Spinal cord (tissue), 9 donors: ENCODE measurements at regions not wholly inside any gene's neighbourhood (a gene's known extent, or its start where the extent isn't known, plus 50 kb on each side); places are given as distances from the start of the nearest gene placed in this dataset.
A peak's percentile ranks its signal among the peaks of the same experiment; 100 is the strongest.

ENCODE experiments used
- DNase-seq, 6 donors: peaks; one replicate each; pipeline versions ENCODE4 v3.0.0 to v3.0.0-alpha.2; 2013 to 2015; ENCODE audit warnings: low spot score in 6 of 6, low read depth in 4 of 6
- H3K27ac ChIP-seq: one replicate; pipeline ENCODE4 v1.5.1; 2013; ENCODE audit warnings: low read depth, low read length, control low read depth
- H3K27me3 ChIP-seq: one replicate; pipeline ENCODE4 v1.6.1; 2013; ENCODE audit warnings: low read length; ENCODE audit not compliant: control insufficient read depth, insufficient read depth
- H3K36me3 ChIP-seq: one replicate; pipeline ENCODE4 v1.6.1; 2013; ENCODE audit warnings: low read length; ENCODE audit not compliant: control insufficient read depth, insufficient read depth
- H3K4me1 ChIP-seq: one replicate; pipeline ENCODE4 v1.6.1; 2013; ENCODE audit warnings: low read length; ENCODE audit not compliant: control insufficient read depth, insufficient read depth
- H3K4me3 ChIP-seq: one replicate; pipeline ENCODE4 v1.5.1; 2013; ENCODE audit warnings: low read depth, low read length, control low read depth
- H3K9me3 ChIP-seq: one replicate; pipeline ENCODE4 v1.6.1; 2013; ENCODE audit warnings: low read length; ENCODE audit not compliant: control insufficient read depth, insufficient read depth
- WGBS: methylation state at CpG from one replicate; pipeline ENCODE4 v1.1.5; 2013; ENCODE audit warnings: missing lambda C conversion rate; ENCODE audit not compliant: insufficient coverage; 5-methylcytosine and 5-hydroxymethylcytosine counted together
- donor health status: healthy.

GRCh38 chr7:86939197-86939814 lies 120.1 kb downstream of the ELAPOR2 start:
- Histone ChIP-seq H3K27me3 (no peaks in the 10 kb centered on the region), H3K27ac (no peak overlapping the region)

DNA sequence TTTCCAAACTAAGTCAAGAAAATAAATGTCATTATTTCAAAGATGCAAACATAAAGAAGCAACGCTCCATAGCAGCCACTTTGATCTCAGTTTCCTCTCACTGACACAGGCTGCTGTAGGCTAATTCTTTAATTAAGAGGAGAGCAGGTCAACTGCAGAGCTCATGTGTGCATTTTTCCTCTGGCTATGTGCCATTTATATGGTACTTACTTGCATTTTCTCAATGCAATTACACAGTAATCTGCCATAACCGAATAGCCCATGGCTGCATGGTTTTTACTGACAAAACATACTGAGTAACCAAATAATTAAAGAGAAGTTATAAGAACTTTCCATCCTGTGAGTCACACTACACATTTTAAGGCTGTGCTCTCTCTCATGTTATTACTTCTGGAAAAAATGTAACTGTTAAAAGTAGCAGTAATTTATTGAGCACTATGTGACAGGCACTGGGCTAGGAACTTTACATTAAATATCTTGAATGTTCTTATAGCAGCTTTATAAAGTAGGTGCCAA lies 122.0 kb downstream of the ELAPOR2 start:
- WGBS: no CpG with 5 or more reads among the region's 2 CpGs
- DNase-seq: peak in 1 of 6 donors; percentile 39
- no peak overlapping the region for H3K4me3 ChIP-seq
- no peaks in the 10 kb centered on the region for H3K4me1 ChIP-seq
- no peaks in the 10 kb centered on the region for H3K27me3 ChIP-seq
- H3K36me3 ChIP-seq: no peaks in the 10 kb centered on the region
- no peaks in the 10 kb centered on the region for H3K9me3 ChIP-seq
- H3K27ac ChIP-seq: no peak overlapping the region

More at GRCh38 chr7:86939197-86939814, 120.1 kb downstream of the ELAPOR2 start:
- no peak overlapping the region for H3K4me3 ChIP-seq
- peak; percentile 44 to 95 (median 64) for DNase-seq
- WGBS: 8% methylated on average over 2 of the region's 3 CpGs
- H3K4me1 ChIP-seq: no peaks in the 10 kb centered on the region
- no peaks in the 10 kb centered on the region for H3K9me3 ChIP-seq
- H3K36me3 ChIP-seq: no peaks in the 10 kb centered on the region

DNA sequence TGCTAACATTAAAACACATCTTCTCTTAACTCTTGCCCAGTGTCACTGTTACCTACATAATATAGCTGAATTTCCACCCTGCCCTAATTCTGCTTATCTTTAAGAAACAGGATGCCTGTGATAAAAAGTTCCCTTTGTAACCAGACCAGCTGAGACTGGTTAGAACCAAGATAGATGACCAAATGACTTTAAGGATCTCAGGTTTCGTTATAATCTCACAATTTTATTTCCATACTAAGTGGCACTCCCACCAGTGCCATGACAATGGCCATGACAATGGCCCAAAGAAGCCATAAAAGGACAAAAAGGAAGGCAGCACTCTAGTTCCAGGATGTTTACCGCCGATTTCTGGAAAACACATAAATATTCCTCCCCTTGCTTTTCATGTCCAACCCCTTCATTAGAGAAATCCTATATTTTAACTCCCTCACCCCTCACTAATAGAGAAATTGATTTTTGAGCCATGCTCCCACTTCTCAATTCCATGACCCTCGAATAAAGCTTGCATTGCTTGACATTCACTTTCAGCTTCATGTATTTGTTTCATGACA lies 126.1 kb downstream of the ELAPOR2 start:
- Histone ChIP-seq H3K27me3 (no peaks in the 10 kb centered on the region), H3K4me1 (no peaks in the 10 kb centered on the region), H3K4me3 (no peak overlapping the region), H3K27ac (no peak overlapping the region), H3K9me3 (no peaks in the 10 kb centered on the region), H3K36me3 (no peaks in the 10 kb centered on the region)
- WGBS: 65% methylated on average over 3 of the region's 4 CpGs
- DNase-seq: no peak

DNA sequence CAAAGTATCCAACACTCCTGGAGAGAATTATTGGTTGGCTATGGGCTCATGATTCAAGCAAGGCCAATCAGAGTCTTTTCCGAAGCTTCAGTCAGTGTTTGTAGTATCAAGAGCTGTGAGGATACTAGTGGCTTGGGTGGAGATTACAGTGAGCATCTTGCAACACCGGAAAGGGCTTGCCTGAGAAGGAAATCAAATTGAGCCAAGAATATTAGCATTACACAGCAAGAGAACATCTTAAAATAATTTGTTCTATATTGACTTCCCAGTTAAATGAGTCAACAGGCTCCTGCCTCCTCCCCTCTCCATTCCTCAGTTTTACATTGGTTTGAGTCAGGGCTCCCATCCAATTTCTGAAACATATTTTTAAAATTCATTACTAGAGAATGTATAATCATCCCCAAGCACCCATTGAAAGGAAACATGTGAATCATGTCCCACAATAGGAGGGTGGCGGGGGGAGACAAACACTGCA lies 127.4 kb downstream of the ELAPOR2 start:
- Histone ChIP-seq H3K27me3 (no peaks in the 10 kb centered on the region), H3K36me3 (no peaks in the 10 kb centered on the region), H3K9me3 (no peaks in the 10 kb centered on the region), H3K4me3 (no peak overlapping the region), H3K4me1 (no peaks in the 10 kb centered on the region), H3K27ac (no peak overlapping the region)
- WGBS: no CpG with 5 or more reads among the region's 3 CpGs
- DNase-seq: peak in 2 of 6 donors; percentile 10 to 54

GRCh38 chr7:86931439-86931838 lies 128.0 kb downstream of the ELAPOR2 start:
- Histone ChIP-seq H3K9me3 (no peaks in the 10 kb centered on the region), H3K4me3 (no peak overlapping the region), H3K4me1 (no peaks in the 10 kb centered on the region), H3K36me3 (no peaks in the 10 kb centered on the region), H3K27me3 (no peaks in the 10 kb centered on the region), H3K27ac (no peak overlapping the region)
- DNase-seq: no peak
- WGBS: 100% methylated on average over 1 of the region's 2 CpGs

DNA sequence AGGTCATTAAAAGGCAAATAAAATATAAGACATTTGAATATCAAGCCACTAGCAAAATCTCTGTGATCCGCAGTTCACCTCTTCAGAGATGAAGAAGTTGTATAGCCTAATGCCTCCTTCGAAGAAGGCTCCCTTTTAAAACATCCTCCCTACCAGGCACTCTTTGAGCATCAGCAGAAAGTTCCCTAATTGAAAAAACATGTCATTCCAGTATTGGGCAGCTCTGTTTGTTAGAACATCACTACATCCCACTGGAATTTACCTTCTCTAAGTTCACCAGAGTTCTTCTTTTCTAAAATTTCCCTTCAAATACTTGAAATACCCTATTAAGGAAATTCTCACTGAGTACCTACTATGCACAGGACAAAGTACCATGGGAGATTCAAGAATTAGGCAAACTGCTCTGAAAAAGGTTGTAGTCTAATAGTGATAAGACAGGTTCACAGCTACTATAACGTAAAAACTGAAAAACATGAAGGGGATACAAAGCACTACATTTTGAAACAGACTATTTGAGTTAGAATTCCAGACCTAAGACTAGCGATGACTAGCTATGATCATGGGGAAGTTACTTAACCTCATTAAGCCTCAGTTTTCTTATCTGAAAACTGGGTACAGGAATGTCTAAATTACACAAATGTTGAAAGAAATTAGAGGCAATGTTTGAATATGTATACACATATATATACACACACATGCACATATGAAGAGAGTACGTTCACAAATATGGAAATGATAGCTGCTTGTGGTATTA lies 128.7 kb downstream of the ELAPOR2 start:
- Histone ChIP-seq H3K36me3 (no peaks in the 10 kb centered on the region), H3K9me3 (no peaks in the 10 kb centered on the region), H3K4me3 (no peak overlapping the region), H3K4me1 (no peaks in the 10 kb centered on the region), H3K27ac (no peak overlapping the region), H3K27me3 (no peaks in the 10 kb centered on the region)
- 94% methylated on average over 2 of the region's 5 CpGs for WGBS
- no peak for DNase-seq

DNA sequence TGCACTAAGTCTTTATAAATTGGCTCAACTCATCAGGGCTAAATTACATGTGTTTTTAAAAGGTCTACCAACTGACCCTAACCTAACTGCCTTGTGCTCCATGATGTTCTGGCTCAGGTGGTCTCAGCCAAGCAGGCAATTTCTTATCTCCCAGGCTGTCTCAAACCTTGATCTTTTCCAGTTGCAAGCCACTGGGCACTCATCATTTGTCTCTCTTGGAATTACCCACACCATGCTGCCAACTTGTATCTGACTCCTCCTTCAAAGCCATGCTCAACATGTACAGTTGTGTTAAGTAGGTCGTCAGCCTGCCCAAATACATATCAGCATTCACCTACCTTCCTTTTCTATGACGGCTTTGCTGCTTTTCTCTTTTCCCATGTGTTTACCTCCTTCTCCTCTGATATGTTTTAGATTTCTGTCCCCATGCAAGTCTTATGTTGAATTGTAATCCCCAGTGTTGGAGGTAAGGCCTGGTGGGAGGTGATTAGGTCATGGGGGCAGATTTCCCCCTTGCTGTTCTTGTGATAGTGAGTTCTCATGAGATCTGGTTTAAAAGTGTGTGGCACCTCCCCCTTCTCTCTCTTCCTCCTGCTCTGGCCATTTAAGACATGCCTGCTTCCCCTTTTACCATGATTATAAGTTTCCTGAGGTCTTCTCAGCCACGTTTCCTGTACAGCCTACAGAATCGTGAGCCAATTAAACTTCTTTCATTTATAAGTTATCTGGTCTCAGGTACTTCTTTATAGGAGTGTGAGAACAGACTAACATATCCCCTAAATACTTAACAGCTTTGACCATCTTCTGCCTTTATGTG lies 130.0 kb downstream of the ELAPOR2 start:
- Histone ChIP-seq H3K27ac (no peak overlapping the region), H3K4me1 (no peaks in the 10 kb centered on the region), H3K27me3 (no peaks in the 10 kb centered on the region), H3K4me3 (no peak overlapping the region), H3K9me3 (no peaks in the 10 kb centered on the region), H3K36me3 (no peaks in the 10 kb centered on the region)
- no peak for DNase-seq
- WGBS: no CpG with 5 or more reads among the region's 4 CpGs

GRCh38 chr7:86928308-86928707 lies 131.1 kb downstream of the ELAPOR2 start:
- H3K36me3 ChIP-seq: no peaks in the 10 kb centered on the region
- WGBS: no CpG with 5 or more reads among the region's 3 CpGs
- no peaks in the 10 kb centered on the region for H3K27me3 ChIP-seq
- H3K9me3 ChIP-seq: no peaks in the 10 kb centered on the region
- H3K4me3 ChIP-seq: no peak overlapping the region
- no peak overlapping the region for H3K27ac ChIP-seq
- no peaks in the 10 kb centered on the region for H3K4me1 ChIP-seq
- no peak for DNase-seq

DNA sequence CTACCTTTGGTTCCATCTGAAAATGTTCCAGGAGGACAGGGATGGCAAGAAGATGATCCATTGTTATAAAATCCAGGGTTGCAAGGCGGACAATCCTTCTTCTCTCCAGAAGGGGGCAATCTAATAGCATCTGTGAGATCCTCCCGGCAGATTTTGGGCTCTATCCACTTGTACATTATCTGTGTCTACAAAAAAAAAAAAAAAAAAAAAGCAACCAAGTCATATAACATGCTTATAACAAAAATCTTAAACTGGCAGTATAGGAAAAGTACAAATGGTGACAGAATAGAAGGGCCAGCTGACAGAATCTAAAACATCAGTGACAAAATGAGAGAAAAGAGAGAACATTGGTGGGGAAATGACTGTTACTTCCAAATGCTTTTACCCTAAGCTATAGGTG lies 132.7 kb downstream of the ELAPOR2 start:
- Histone ChIP-seq H3K4me1 (no peaks in the 10 kb centered on the region), H3K27me3 (no peaks in the 10 kb centered on the region), H3K36me3 (no peaks in the 10 kb centered on the region), H3K4me3 (no peak overlapping the region), H3K27ac (no peak overlapping the region), H3K9me3 (no peaks in the 10 kb centered on the region)
- WGBS: 0% methylated on average over 1 of the region's 2 CpGs
- peak in 4 of 6 donors; percentile 18 to 87 (median 53) for DNase-seq
